Brain microvascular endothelial cell (primary cell): ENCODE measurements at regions not wholly inside any gene's neighbourhood (a gene's known extent, or its start where the extent isn't known, plus 50 kb on each side); places are given as distances from the start of the nearest gene placed in this dataset.

Experiments
- DNase-seq: peaks from one replicate; pipeline ENCODE4 v3.0.0-alpha.2; 2020
- H3K27ac ChIP-seq: fragments of 250-450 bp; sonication (Bioruptor Pico); 2 replicates; pipeline ENCODE4 v1.5.1; 2020; ENCODE audit warnings: mild to moderate bottlenecking, moderate library complexity
- H3K27me3 ChIP-seq: fragments of 250-450 bp; sonication (Bioruptor Pico); replicated peaks from 2 replicates; pipeline ENCODE4 v1.5.1; 2020; ENCODE audit warnings: mild to moderate bottlenecking
- H3K36me3 ChIP-seq: fragments of 250-450 bp; sonication (Bioruptor Pico); replicated peaks from 2 replicates; pipeline ENCODE4 v1.5.1; 2020; ENCODE audit warnings: mild to moderate bottlenecking
- H3K4me3 ChIP-seq: 2 replicates; pipeline ENCODE4 v1.5.1; 2011; ENCODE audit warnings: low read depth, mild to moderate bottlenecking, control low read depth, low read length, moderate library complexity
- CTCF ChIP-seq: IDR thresholded peaks from 2 replicates; pipeline ENCODE4 v1.5.1; 2011; ENCODE audit warnings: low read depth, mild to moderate bottlenecking, moderate library complexity, low read length, control low read depth, inconsistent platforms; ENCODE audit errors: missing control alignments
- in situ Hi-C: cut with HindIII; loops from 2 replicates; pipeline ENCODE4 v1.10.0; 2017; ENCODE audit warnings: low sequenced_read_pairs, low pct_ligation_motif_present

GRCh38 chr3:117926819-117927218 is 1107.8 kb downstream of the IGSF11 start:
- H3K36me3 ChIP-seq, result no peaks in the 10 kb centered on the region
- no peak for TF ChIP-seq CTCF
- H3K27ac ChIP-seq, result no peak overlapping the region
- no peak for DNase-seq
- H3K27me3 ChIP-seq, result no peaks in the 10 kb centered on the region
- H3K4me3 ChIP-seq, result no peak overlapping the region
- in situ Hi-C loops, result no loop called here

DNA sequence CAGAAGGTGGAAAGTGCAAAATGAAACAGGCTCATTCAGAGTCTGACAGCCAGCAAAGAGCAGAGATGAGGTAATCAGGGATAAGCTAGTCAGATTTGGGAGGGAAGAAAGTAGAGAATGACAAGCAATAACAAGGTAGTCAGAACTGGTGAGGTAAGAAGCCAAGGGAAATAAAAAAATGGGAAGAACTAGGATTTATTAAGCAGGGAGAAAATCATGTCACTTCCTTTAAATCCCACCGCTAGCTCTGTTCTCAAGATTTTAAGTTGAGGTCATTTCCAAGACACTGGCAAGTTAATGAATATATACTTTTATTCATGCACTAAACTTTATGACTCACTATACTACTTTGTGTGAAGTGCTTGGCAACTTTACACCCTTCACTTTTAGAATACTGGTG is 1106.8 kb downstream of the IGSF11 start:
- Histone ChIP-seq H3K36me3 (no peaks in the 10 kb centered on the region), H3K27me3 (no peaks in the 10 kb centered on the region), H3K27ac (no peak overlapping the region), H3K4me3 (no peak overlapping the region)
- DNase-seq, result no peak
- no peak for TF ChIP-seq CTCF
- in situ Hi-C loops, result no loop called here

DNA sequence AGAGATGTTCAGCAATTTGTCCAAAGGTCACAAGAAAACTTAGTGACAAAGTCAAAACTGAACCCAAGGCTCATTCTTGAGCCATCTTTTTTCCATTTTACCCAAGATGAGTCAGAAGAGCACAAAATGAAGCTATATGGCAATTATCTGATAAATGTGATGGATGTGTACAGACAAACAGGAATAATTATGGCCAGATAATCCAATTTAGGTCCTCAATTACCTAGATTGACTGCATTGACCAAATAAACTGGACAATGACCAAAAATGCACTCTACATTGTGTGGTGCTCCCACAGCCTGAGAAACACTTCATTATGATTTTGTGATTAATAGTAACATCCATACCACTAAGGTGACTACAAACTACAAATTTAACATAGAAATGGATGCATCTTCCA is 1105.8 kb downstream of the IGSF11 start:
- TF ChIP-seq CTCF, result no peak
- DNase-seq, result no peak
- Histone ChIP-seq H3K36me3 (no peaks in the 10 kb centered on the region), H3K27ac (no peak overlapping the region), H3K27me3 (no peaks in the 10 kb centered on the region), H3K4me3 (no peak overlapping the region)
- in situ Hi-C loops, result no loop called here

DNA sequence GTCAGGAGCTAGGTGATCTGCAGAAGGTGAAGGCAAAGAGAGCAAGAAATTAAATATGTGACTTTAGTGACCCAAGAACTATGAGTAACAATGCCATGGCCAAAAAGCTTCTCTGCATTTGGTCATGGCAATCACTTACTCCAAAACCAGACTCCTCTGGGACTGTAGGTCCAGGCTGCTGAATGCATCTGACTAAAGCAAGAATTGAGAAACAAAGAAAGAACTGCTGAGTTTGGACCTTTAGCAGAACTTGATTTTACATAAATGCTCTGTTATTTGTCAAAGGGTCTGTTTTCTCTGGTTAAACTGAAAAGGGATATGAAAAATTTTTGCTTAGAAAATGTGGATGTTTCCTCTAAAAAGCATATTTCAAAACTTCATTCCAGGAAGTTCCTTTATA is 1102.2 kb downstream of the IGSF11 start:
- no peak for DNase-seq
- H3K27me3 ChIP-seq, result no peaks in the 10 kb centered on the region
- H3K27ac ChIP-seq, result no peak overlapping the region
- H3K36me3 ChIP-seq, result no peaks in the 10 kb centered on the region
- no peak for TF ChIP-seq CTCF
- no peak overlapping the region for H3K4me3 ChIP-seq
- in situ Hi-C loops, result no loop called here

DNA sequence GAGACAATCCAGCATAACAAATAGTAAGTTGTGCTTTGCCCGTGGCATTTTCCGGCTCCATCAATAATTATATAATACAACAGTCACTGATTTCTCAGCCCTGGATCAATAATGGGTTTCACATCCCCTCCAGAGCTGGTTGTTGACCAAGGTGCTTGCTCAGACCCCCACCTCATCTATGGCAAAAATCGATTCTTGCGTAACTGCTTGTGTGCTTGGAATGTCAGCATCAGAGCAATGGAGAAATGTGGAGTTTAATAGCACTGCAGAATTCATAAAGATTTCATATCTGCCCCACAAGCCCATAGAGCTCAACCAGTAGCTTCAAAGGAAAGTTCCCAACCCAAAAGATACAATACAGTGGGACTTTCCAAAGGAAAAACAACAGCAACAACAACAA is 1098.5 kb downstream of the IGSF11 start:
- H3K36me3 ChIP-seq, result no peaks in the 10 kb centered on the region
- H3K27ac ChIP-seq, result no peak overlapping the region
- TF ChIP-seq CTCF, result no peak
- no peak overlapping the region for H3K4me3 ChIP-seq
- no peak for DNase-seq
- in situ Hi-C loops, result no loop called here
- H3K27me3 ChIP-seq, result no peaks in the 10 kb centered on the region

DNA sequence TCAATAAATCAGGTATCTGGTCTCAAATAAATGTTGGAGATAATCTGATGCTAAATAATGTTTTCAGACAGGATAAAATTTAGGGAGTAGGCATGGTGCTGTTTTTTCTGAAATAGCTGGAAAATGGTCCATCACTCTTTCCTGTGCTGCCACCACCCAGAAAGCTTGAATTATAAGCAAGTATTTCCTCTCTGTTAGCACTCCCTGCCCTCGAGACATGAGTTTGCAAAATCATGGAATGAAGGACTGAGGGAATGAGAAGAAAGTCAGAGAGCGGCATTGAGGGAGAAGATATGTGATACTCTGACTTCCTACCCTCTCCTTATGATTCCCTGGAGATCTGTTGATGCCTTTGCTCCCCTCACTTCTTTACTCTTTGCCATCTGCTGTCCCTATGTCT is 1095.7 kb downstream of the IGSF11 start:
- no peak for TF ChIP-seq CTCF
- Histone ChIP-seq H3K36me3 (no peaks in the 10 kb centered on the region), H3K4me3 (no peak overlapping the region), H3K27ac (no peak overlapping the region), H3K27me3 (no peaks in the 10 kb centered on the region)
- DNase-seq, result no peak
- in situ Hi-C loops, result no loop called here
